PC-3 (cell line): ENCODE measurements at regions not wholly inside any gene's neighbourhood (a gene's known extent, or its start where the extent isn't known, plus 50 kb on each side); places are given as distances from the start of the nearest gene placed in this dataset.

ENCODE experiments used
- ATAC-seq: fragments of 200-7000 bp; cut with Tn5 transposase; 2 replicates; pipeline ENCODE4 v1.9.1; 2020; ENCODE audit warnings: mild to moderate bottlenecking, moderate library complexity
- BruUV-seq: library from RNA; stranded (reverse); fragments of 400-500 nt; replicated peaks from 2 replicates; lab custom pipeline; 2021; lab: Mats Ljungman, UMichigan
- CTCF ChIA-PET: fragments of 300-600 bp; sonication (Branson Sonifier 250); formaldehyde crosslinking; loops from one replicate; lab custom pipeline; 2022; ENCODE audit warnings: antibody characterized with exemption; lab: Charles Lee
- POLR2A ChIA-PET: fragments of 300-600 bp; sonication (Branson Sonifier 250); formaldehyde crosslinking; loops from one replicate; lab custom pipeline; 2022; ENCODE audit warnings: antibody characterized with exemption; ENCODE audit not compliant: unreplicated experiment; lab: Charles Lee
- DNase-seq: peaks from one replicate; pipeline ENCODE4 v3.0.0-alpha.2; 2015
- H2AFZ ChIP-seq: fragments of 300-600 bp; sonication (generic); 2 replicates; pipeline ENCODE4 v1.6.0; 2016; ENCODE audit warnings: antibody characterized with exemption, low read length
- H3F3A ChIP-seq: fragments of 300-600 bp; sonication (generic); one replicate; pipeline ENCODE4 v1.6.0; 2017; ENCODE audit warnings: antibody characterized with exemption, low read length, control low read depth, mild to moderate bottlenecking; ENCODE audit not compliant: unreplicated experiment
- H3K27ac ChIP-seq: fragments of 300-600 bp; sonication (generic); 2 replicates; pipeline ENCODE4 v1.5.1; 2016; ENCODE audit warnings: mild to moderate bottlenecking, low read length
- H3K27me3 ChIP-seq: fragments of 300-600 bp; sonication (generic); 2 replicates; pipeline ENCODE4 v1.6.1; 2016; ENCODE audit warnings: low read length, mixed read lengths
- H3K36me3 ChIP-seq: fragments of 300-600 bp; sonication (generic); 2 replicates; pipeline ENCODE4 v1.6.1; 2016; ENCODE audit warnings: low read depth, mixed run types, low read length, mixed read lengths
- H3K4me1 ChIP-seq: fragments of 300-600 bp; sonication (generic); 2 replicates; pipeline ENCODE4 v1.5.1; 2016; ENCODE audit warnings: low read length; ENCODE audit not compliant: insufficient read depth
- H3K4me2 ChIP-seq: fragments of 300-600 bp; sonication (generic); 2 replicates; pipeline ENCODE4 v1.6.0; 2016; ENCODE audit warnings: low read length
- H3K4me3 ChIP-seq: fragments of 300-600 bp; sonication (generic); 2 replicates; pipeline ENCODE4 v1.5.1; 2016; ENCODE audit warnings: mild to moderate bottlenecking, low read length, mixed read lengths
- H3K79me2 ChIP-seq: fragments of 300-600 bp; sonication (generic); 2 replicates; pipeline ENCODE4 v1.6.1; 2017; ENCODE audit warnings: low read length, mixed read lengths
- H3K9ac ChIP-seq: fragments of 300-600 bp; sonication (generic); 2 replicates; pipeline ENCODE4 v1.6.0; 2016; ENCODE audit warnings: mild to moderate bottlenecking, low read length
- H3K9me2 ChIP-seq: fragments of 300-600 bp; sonication (generic); replicated peaks from 2 replicates; pipeline ENCODE4 v1.6.1; 2016; ENCODE audit warnings: mixed run types, low read length, mixed read lengths
- H3K9me3 ChIP-seq: fragments of 300-600 bp; sonication (generic); 2 replicates; pipeline ENCODE4 v1.6.1; 2016; ENCODE audit warnings: low read length, mixed read lengths
- H4K20me1 ChIP-seq: fragments of 300-600 bp; sonication (generic); 2 replicates; pipeline ENCODE4 v1.6.1; 2016; ENCODE audit warnings: low read length, mixed read lengths
- CTCF ChIP-seq: fragments of 300-600 bp; sonication (generic); conservative IDR thresholded peaks from 2 replicates; pipeline ENCODE4 v1.5.1; 2017; ENCODE audit warnings: antibody characterized with exemption, low read depth, mild to moderate bottlenecking, low read length
- EZH2 ChIP-seq: fragments of 300-600 bp; sonication (generic); IDR thresholded peaks from one replicate; pipeline ENCODE4 v1.6.1; 2017; ENCODE audit warnings: antibody characterized with exemption, mild to moderate bottlenecking, low read length; ENCODE audit not compliant: unreplicated experiment
- EZH2phosphoT487 ChIP-seq: fragments of 300-600 bp; sonication (generic); IDR thresholded peaks from 2 replicates; pipeline ENCODE4 v1.6.1; 2018; ENCODE audit warnings: mild to moderate bottlenecking, antibody characterized with exemption, low read length, borderline replicate concordance
- intact Hi-C: fragments of 100-400 bp; cut with micrococcal nuclease; formaldehyde crosslinking; loops from 2 replicates; pipeline ENCODE4 v1.9.0; 2023

DNA sequence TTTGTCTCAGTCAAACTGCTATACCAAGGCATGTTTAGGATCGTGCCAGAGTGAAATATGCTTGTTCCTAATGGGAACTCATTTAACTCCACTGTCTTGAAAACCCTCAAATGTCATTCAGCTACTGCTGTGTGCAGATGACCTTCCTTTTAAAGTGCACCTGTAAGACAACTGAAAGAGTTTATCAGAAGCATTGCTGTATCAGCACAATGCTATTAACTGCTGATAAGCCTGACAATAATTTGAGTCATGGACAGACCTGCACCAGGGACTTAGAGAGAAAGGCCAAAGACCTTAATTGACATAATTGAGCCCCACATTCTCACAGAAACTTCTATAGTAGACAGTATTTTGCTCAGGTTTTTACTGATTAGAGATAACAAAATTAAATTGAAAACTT is 557.9 kb downstream of the DIPK2A start:
- no peak overlapping the region for H3K9ac ChIP-seq
- H3K9me2 ChIP-seq: no peaks in the 10 kb centered on the region
- H4K20me1 ChIP-seq: no peaks in the 10 kb centered on the region
- H3K4me2 ChIP-seq: no peak overlapping the region
- H3K36me3 ChIP-seq: no peaks in the 10 kb centered on the region
- no peaks in the 10 kb centered on the region for H3F3A ChIP-seq
- ATAC-seq (no peak), DNase-seq (no peak)
- H3K9me3 ChIP-seq: no peaks in the 10 kb centered on the region
- H3K27ac ChIP-seq: no peak overlapping the region
- intact Hi-C loops: no loop called here
- H3K79me2 ChIP-seq: no peaks in the 10 kb centered on the region
- POLR2A ChIA-PET: no interaction called here
- no peak overlapping the region for H2AFZ ChIP-seq
- no peaks in the 10 kb centered on the region for H3K4me1 ChIP-seq
- no TSS peak for BruUV-seq
- CTCF ChIA-PET: no interaction called here
- TF ChIP-seq EZH2 (no peak), EZH2phosphoT487 (no peak), CTCF (no peak)
- no peak overlapping the region for H3K4me3 ChIP-seq
- H3K27me3 ChIP-seq: no peaks in the 10 kb centered on the region

GRCh38 chr3:144544871-144545270 is 573.2 kb downstream of the DIPK2A start:
- Histone ChIP-seq H3F3A (no peaks in the 10 kb centered on the region), H3K36me3 (no peaks in the 10 kb centered on the region), H3K4me2 (no peak overlapping the region), H3K9me3 (no peaks in the 10 kb centered on the region), H3K27me3 (no peaks in the 10 kb centered on the region), H2AFZ (no peak overlapping the region), H4K20me1 (no peaks in the 10 kb centered on the region), H3K9me2 (no peaks in the 10 kb centered on the region), H3K4me3 (no peak overlapping the region), H3K79me2 (no peaks in the 10 kb centered on the region), H3K9ac (no peak overlapping the region), H3K27ac (no peak overlapping the region), H3K4me1 (no peaks in the 10 kb centered on the region)
- ChIA-PET POLR2A (no interaction called here), CTCF (no interaction called here)
- no peak for TF ChIP-seq CTCF
- no peak for TF ChIP-seq EZH2phosphoT487
- TF ChIP-seq EZH2: no peak
- DNase-seq (no peak), ATAC-seq (no peak)
- intact Hi-C loops: no loop called here
- no TSS peak for BruUV-seq

- no peaks in the 10 kb centered on the region for H4K20me1 ChIP-seq
- no peaks in the 10 kb centered on the region for H3K36me3 ChIP-seq
- H3K27ac ChIP-seq: no peak overlapping the region
- POLR2A ChIA-PET: no interaction called here
- no peak overlapping the region for H3K9ac ChIP-seq
- H3F3A ChIP-seq: no peaks in the 10 kb centered on the region
- CTCF ChIA-PET: no interaction called here
- no peaks in the 10 kb centered on the region for H3K79me2 ChIP-seq
- TF ChIP-seq CTCF (no peak), EZH2phosphoT487 (no peak), EZH2 (no peak)
- no TSS peak for BruUV-seq
- no peaks in the 10 kb centered on the region for H3K27me3 ChIP-seq
- ATAC-seq (no peak), DNase-seq (no peak)
- H2AFZ ChIP-seq: no peak overlapping the region
- no peaks in the 10 kb centered on the region for H3K9me3 ChIP-seq
- no peak overlapping the region for H3K4me2 ChIP-seq
- no peaks in the 10 kb centered on the region for H3K9me2 ChIP-seq
- intact Hi-C loops: no loop called here
- no peaks in the 10 kb centered on the region for H3K4me1 ChIP-seq
- H3K4me3 ChIP-seq: no peak overlapping the region
These were observed 574.9 kb downstream of the DIPK2A start for GRCh38 chr3:144546539-144546938.
